ENCODE measurements at regions not wholly inside any gene's neighbourhood (a gene's known extent, or its start where the extent isn't known, plus 50 kb on each side); places are given as distances from the start of the nearest gene placed in this dataset.
"Not testable (repeated sequence)": the region's sequence is repeated elsewhere in the genome, so short reads cannot be mapped to it uniquely, and the experiment has no call there.

GRCh38 chr7:55743454-55743717 is 119.2 kb downstream of the SEPTIN14 start:
- not testable (repeated sequence) for DNase-seq (ENCODE audit: low read depth)

DNA sequence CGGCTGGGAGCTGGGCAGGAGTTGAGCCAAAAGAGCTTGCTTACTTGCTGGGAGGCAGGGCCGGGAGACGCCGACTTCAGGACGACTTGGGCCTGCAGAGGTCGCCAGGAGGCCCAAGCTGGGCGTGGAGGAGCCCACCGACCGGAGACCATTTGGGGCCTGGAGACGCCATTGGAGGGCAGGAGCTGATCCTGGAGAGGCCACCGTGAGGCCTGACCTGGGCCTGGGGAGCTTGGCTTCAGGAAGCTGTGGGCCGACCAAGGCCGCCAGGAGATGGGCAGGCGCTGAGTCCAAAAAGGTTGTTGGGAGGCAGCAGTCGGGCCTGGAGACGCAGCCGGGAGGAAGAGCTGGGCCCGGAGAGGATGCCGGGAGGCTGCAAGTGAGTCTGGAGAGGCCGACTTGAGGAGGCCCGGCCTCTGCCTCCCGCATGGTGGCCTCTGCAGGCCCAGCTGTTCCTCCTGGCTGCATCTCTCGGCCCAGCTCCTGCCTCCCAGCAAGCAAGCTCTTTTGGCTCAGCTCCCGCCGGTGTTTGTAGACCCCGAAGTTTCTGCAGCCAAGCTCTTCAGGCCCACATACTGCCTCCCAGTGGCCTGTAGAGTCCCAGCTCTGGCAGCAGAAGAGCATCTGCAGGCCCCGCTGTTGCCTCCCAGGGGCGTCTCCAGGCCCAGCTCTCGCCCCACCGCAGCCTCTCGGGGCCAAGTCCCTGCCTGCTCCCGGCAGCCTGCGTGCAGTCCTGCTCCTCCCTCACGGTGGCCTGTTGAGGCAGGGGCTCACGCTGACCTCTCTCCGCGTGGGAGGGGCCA is 119.7 kb downstream of the SEPTIN14 start:
- not testable (repeated sequence) for DNase-seq (ENCODE audit: low read depth)

DNA sequence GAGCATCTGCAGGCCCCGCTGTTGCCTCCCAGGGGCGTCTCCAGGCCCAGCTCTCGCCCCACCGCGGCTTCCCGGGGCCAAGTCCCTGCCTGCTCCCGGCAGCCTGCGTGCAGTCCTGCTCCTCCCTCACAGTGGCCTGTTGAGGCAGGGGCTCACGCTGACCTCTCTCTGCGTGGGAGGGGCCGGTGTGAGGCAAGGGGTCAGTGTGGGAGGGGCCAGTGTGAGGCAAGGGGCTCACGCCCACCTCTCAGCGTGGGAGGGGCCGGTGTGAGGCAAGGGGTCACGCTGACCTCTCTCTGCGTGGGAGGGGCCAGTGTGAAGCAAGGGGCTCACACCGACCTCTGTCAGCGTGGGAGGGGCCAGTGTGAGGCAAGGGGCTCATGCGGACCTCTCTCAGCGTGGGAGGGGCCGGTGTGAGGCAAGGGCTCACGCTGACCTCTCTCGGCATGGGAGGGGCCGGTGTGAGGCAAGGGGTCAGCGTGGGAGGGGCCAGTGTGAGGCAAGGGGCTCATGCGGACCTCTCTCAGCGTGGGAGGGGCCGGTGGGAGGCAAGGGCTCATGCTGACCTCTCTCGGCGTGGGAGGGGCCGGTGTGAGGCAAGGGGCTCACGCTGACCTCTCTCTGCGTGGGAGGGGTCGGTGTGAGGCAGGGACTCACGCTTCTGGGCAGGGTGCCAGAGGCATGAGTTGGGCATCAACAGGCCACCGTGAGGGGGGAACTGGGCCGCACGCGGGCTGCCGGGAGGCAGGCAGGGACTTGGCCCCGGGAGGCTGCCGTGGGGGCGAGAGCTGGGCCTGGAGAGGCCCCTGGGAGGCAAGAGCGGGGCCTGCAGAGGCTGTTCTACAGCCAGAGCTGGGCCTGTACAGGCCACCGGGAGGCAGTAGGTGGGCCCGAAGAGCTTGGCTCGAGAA is 120.6 kb downstream of the SEPTIN14 start:
- DNase-seq (ENCODE audit: low read depth) = not testable (repeated sequence)

- DNase-seq (ENCODE audit: low read depth) = not testable (repeated sequence)
Observed at GRCh38 chr7:55740633-55741250, 121.8 kb downstream of the SEPTIN14 start.

GRCh38 chr7:55740053-55740452 is 122.5 kb downstream of the SEPTIN14 start:
- DNase-seq (ENCODE audit: low read depth) = not testable (repeated sequence)

GRCh38 chr7:55736641-55737221 is 125.8 kb downstream of the SEPTIN14 start:
- not testable (repeated sequence) for DNase-seq (ENCODE audit: low read depth)

GRCh38 chr7:55733241-55734140 is 129.1 kb downstream of the SEPTIN14 start:
- DNase-seq (ENCODE audit: low read depth) = no peak

DNA sequence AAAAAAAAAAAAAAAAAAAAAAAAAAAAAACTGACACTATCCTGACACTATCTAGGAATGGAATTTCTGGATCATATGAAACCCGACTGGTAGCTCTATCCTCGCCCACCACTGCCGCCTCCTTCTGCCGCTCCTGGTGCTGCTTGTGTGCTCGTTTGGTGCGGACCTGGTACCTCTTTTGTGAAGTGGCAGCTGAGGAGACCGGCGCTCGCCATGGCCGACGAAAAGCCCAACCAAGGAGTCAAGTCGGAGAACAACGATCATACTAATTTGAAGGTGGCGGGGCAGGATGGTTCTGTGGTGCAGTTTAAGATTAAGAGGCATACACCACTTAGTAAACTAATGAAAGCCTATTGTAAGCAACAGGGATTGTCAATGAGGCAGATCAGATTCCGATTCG is 130.6 kb downstream of the SEPTIN14 start:
- no peak for DNase-seq (ENCODE audit: low read depth)

- DNase-seq (ENCODE audit: low read depth) = no peak
Observed at GRCh38 chr7:55730197-55730596, 132.4 kb downstream of the SEPTIN14 start.

- no peak for DNase-seq (ENCODE audit: low read depth)
Observed at GRCh38 chr7:55723621-55723941, 139.0 kb downstream of the SEPTIN14 start.

DNA sequence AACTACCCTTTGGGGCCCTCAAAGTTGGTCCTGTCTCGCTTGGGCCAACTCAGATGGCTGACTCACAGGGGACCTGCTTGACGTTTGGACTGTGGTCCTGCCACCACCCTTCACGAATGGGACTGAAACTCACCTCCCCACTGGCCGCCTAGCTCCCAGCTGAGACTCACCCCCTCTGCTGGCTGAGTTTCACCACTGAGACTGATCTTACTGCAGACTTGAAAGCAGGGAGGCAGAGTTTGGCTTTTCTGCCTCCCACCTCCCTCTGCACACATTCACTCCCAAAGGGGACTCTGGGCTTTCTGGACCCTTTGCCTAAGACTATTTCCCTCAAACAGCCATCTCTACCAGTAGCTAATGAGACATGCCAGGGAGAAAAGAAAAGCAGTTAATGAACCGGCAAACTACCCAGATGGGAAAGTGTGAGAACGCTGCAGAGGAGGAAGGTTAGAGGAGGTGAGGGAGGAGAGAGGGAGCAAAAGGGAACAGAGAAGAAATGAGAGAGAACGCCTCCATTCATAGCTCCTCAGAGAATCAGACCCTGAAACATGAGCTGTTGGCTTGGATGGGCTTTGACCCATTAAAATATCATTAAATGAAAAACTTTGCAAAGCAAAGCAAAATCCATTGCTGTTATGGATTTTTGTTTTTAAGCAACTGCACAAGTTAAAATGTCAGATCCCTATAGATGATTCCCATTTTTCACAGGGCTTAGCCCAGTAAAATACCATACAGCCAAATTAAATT is 139.5 kb downstream of the SEPTIN14 start:
- DNase-seq (ENCODE audit: low read depth) = not testable (repeated sequence)

DNA sequence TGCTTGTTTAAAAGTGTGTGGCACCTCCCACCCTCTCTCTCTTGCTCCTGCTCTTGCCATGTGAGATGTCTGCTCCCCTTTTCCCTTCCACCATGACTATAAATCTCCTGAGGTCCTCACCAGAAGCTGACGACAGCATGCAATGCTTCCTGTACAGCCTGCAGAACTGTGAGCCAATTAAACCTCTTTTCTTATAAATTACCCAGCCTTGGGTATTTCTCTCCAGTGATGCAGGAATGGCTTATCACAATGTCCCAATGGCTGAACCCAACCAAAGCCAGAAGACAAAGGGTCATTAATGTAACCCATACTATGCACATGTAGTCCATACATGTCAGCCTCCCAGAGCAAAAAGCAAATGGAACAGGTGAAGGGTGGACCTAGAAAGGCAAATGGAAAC is 141.5 kb downstream of the SEPTIN14 start:
- DNase-seq (ENCODE audit: low read depth) = not testable (repeated sequence)

DNA sequence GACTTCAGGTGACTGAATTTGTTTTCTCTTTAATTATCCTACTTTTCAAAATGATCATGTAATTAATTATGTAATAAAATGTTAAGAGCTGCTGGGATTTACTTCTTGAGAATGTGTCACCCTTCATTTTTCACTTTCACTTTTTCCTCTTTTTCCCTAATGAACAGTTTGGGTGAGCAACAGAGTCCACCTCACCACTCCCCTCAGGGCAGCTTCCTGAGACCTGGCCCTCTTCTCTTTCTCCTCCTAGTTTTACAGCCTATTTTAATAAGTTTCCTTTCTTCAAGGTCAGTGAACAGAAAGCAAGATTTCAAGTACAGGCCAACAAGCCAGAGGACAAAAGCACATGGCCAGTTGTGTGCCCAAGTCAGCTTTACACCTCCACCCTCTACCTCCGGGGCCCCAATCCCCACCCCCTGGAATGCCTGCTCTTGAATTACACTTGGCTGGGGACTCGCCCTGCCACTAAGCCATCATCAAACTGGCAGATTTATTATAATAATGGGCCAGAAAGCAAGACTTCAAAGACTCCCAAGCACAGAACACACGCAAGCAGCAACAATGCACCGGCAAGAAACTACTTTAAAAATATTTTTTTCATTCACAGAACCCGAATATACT is 143.1 kb upstream of the VOPP1 start:
- not testable (repeated sequence) for DNase-seq (ENCODE audit: low read depth)

DNA sequence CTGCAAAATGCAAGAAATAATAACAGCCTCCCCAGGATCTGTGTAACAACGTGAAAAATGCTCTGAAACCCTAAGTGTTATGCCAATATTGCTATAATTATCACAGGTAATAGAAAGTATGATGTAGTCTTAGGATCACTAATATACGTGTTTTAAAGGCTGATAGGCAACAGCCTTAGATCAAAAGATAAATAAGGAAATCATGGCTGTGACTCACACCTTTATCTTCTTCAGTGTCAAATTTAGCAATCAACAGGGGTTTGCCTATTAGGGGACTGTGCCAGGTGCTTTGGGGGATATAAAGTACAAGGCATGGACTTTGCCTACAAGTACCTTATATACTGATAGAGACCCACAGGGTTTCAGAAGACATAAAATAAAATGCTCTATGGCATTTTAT is 142.1 kb upstream of the VOPP1 start:
- DNase-seq (ENCODE audit: low read depth) = not testable (repeated sequence)

DNA sequence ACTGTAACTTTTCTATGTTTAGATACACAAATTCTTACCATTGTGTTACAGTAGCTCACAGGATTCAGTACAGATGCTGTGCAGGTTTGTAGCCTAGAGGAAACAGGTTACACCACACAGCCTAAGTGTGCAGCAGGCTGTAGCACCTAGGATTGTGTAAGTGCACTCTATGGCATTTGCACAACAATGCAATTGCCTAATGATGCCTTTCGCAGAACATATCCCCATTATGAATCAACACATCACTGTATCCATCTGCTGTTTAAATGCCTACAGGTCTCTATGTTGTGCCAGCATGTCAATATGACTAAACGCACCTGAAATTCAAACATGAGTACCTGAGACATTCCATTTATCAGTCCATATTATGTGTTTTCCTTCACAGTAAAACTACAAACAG is 138.0 kb upstream of the VOPP1 start:
- DNase-seq (ENCODE audit: low read depth) = not testable (repeated sequence)

GRCh38 chr7:55708028-55708427 is 135.7 kb upstream of the VOPP1 start:
- not testable (repeated sequence) for DNase-seq (ENCODE audit: low read depth)

- not testable (repeated sequence) for DNase-seq (ENCODE audit: low read depth)
Observed at GRCh38 chr7:55707410-55707809, 135.1 kb upstream of the VOPP1 start.

DNA sequence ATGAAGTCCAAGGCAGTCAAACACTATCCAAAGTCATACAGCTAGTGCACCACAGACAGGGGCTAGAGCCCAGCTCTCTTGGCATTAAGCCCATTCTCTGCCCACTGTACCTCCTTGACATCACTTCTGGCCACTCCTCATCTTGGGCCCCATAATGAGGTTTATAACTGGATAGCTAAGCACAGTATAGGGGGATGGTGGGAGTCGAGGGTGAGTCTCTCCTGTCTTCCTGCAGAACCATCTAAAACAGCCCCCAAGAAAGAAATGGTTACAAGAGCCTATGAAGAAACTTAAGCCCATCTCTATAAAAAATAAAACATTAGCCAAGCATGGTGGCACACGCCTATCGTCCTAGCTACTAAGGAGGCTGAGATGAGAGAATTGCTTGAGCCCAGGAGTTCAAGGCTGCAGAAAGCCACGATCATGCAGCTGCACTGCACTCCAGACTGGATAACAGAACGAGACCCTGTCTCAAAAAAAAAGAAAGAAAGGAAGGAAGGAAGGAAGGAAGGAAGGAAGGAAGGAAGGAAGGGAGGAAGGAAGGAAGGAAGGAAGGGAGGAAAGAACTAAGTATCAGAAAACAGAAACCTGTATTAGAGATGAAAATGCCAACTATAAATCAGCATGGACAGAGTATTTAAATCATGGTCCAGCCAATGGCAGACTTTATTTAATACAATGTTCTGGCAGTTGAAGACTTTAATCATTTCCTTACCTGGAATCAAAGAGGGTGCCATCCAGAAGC is 134.3 kb upstream of the VOPP1 start:
- not testable (repeated sequence) for DNase-seq (ENCODE audit: low read depth)

GRCh38 chr7:55705728-55706450 is 133.6 kb upstream of the VOPP1 start:
- not testable (repeated sequence) for DNase-seq (ENCODE audit: low read depth)
